Neuronal stem cell (in vitro differentiated cells): ENCODE measurements at regions not wholly inside any gene's neighbourhood (a gene's known extent, or its start where the extent isn't known, plus 50 kb on each side); places are given as distances from the start of the nearest gene placed in this dataset.

ENCODE experiments used
- DNase-seq: peaks from one replicate; pipeline ENCODE4 v3.0.0-alpha.2; 2013; ENCODE audit warnings: low spot score
- H2AFZ ChIP-seq: one replicate; pipeline ENCODE4 v1.6.1; 2013; ENCODE audit warnings: mild to moderate bottlenecking, low read length, inconsistent platforms
- H2AK5ac ChIP-seq: 2 replicates; pipeline ENCODE4 v1.6.1; 2013; ENCODE audit warnings: low read depth, mild to moderate bottlenecking, inconsistent platforms, low read length, moderate library complexity, mixed read lengths
- H2BK120ac ChIP-seq: 2 replicates; pipeline ENCODE4 v1.6.1; 2013; ENCODE audit warnings: low read depth, mild to moderate bottlenecking, inconsistent platforms, low read length, moderate library complexity, mixed read lengths
- H2BK12ac ChIP-seq: one replicate; pipeline ENCODE4 v1.6.1; 2013; ENCODE audit warnings: low read length, inconsistent platforms
- H2BK15ac ChIP-seq: 2 replicates; pipeline ENCODE4 v1.6.1; 2013; ENCODE audit warnings: mild to moderate bottlenecking, low read length, inconsistent platforms, mixed read lengths
- H2BK5ac ChIP-seq: one replicate; pipeline ENCODE4 v1.6.1; 2013; ENCODE audit warnings: inconsistent platforms, mild to moderate bottlenecking, low read length, moderate library complexity
- H3K14ac ChIP-seq: one replicate; pipeline ENCODE4 v1.6.1; 2013; ENCODE audit warnings: low read length, inconsistent platforms
- H3K18ac ChIP-seq: 2 replicates; pipeline ENCODE4 v1.6.1; 2013; ENCODE audit warnings: low read length, inconsistent platforms
- H3K23ac ChIP-seq: 2 replicates; pipeline ENCODE4 v1.6.1; 2013; ENCODE audit warnings: low read depth, mild to moderate bottlenecking, mixed read lengths, low read length, inconsistent platforms; ENCODE audit not compliant: poor library complexity
- H3K27ac ChIP-seq: replicated peaks from 3 replicates; pipeline ENCODE4 v1.5.1; 2013; ENCODE audit warnings: low read length, inconsistent platforms
- H3K27me3 ChIP-seq, 3 experiments: 2 replicates each; pipeline ENCODE4 v1.6.1; 2013; ENCODE audit warnings: low read length in 3 of 3, mild to moderate bottlenecking in 2 of 3, inconsistent platforms in 1 of 3, low read depth in 1 of 3, mixed read lengths in 1 of 3, moderate library complexity in 1 of 3; ENCODE audit not compliant: control insufficient read depth in 3 of 3, insufficient read depth in 3 of 3
- H3K36me3 ChIP-seq, 2 donors: replicated peaks in 1 of 2; 2 replicates each; pipeline ENCODE4 v1.6.1; 2013; ENCODE audit warnings: low read length in 2 of 2; ENCODE audit not compliant: control insufficient read depth in 2 of 2, insufficient read depth in 2 of 2
- H3K4ac ChIP-seq: 2 replicates; pipeline ENCODE4 v1.6.1; 2013; ENCODE audit warnings: inconsistent platforms, mild to moderate bottlenecking, low read length, moderate library complexity
- H3K4me1 ChIP-seq, 2 donors: 1 replicate in 1 of 2; 2 replicates in 1 of 2; pipeline ENCODE4 v1.6.1; 2013; ENCODE audit warnings: low read length in 2 of 2, low read depth in 1 of 2; ENCODE audit not compliant: control insufficient read depth in 2 of 2, insufficient read depth in 1 of 2
- H3K4me2 ChIP-seq: one replicate; pipeline ENCODE4 v1.6.1; 2013; ENCODE audit warnings: mild to moderate bottlenecking, low read length, inconsistent platforms; ENCODE audit not compliant: insufficient read depth, poor library complexity, severe bottlenecking
- H3K4me3 ChIP-seq, 2 donors: 2 replicates each; pipeline ENCODE4 v1.5.1; 2013; ENCODE audit warnings: low read length in 2 of 2, mild to moderate bottlenecking in 2 of 2, inconsistent platforms in 1 of 2, moderate library complexity in 1 of 2
- H3K79me1 ChIP-seq: one replicate; pipeline ENCODE4 v1.6.1; 2013; ENCODE audit warnings: low read depth, mild to moderate bottlenecking, inconsistent platforms, low read length, moderate library complexity
- H3K9ac ChIP-seq: one replicate; pipeline ENCODE4 v1.6.1; 2013; ENCODE audit warnings: mild to moderate bottlenecking, low read depth, low read length, inconsistent platforms; ENCODE audit not compliant: poor library complexity
- H3K9me3 ChIP-seq, 2 donors: replicated peaks in 1 of 2; 2 replicates each; pipeline versions ENCODE3 to v1.6.1; 2013; ENCODE audit warnings: low read length in 2 of 2, mild to moderate bottlenecking in 2 of 2, inconsistent platforms in 1 of 2, low read depth in 1 of 2, mixed read lengths in 1 of 2, moderate library complexity in 1 of 2; ENCODE audit not compliant: control insufficient read depth in 2 of 2, insufficient read depth in 1 of 2
- H4K8ac ChIP-seq: one replicate; pipeline ENCODE4 v1.6.1; 2013; ENCODE audit warnings: low read depth, mild to moderate bottlenecking, inconsistent platforms, low read length, moderate library complexity
- H4K91ac ChIP-seq: one replicate; pipeline ENCODE4 v1.6.1; 2013; ENCODE audit warnings: low read length, low read depth, mild to moderate bottlenecking, inconsistent platforms; ENCODE audit not compliant: poor library complexity
- WGBS, 2 donors: extraction: QIAGEN DNeasy Blood & Tissue Kit; methylation state at CpG; one replicate each; pipeline ENCODE4 v1.1.7; 2013; ENCODE audit warnings: missing lambda C conversion rate in 2 of 2, mixed read lengths in 1 of 2; ENCODE audit not compliant: insufficient read length in 2 of 2, insufficient replicate concordance in 1 of 2; ENCODE audit errors: extremely low coverage in 2 of 2; 5-methylcytosine and 5-hydroxymethylcytosine counted together

DNA sequence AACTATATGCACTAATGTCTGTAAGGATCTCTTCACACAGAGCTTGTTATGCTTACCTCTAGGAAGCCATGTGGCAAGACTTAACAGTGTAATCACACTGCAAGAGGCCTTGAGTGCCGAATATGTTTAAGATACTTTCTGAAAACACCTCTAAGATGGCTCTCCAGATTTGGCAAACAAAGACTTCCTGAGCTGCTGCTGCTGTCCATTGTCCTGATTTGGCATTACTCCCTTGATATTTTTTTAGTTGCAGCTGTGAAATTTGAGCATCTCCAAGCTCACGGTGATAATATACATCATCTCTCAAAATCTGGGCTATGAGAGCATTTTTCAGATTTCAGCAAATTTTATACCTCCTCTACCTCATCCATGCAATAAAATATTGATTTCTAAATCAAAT is 384.5 kb upstream of the CDH6 start:
- no peak overlapping the region for H3K9ac ChIP-seq
- H2BK15ac ChIP-seq, result no peak overlapping the region
- H2AK5ac ChIP-seq, result no peak overlapping the region
- H3K18ac ChIP-seq, result no peak overlapping the region
- H3K14ac ChIP-seq, result no peak overlapping the region
- no peak overlapping the region for H2AFZ ChIP-seq
- H3K9me3 ChIP-seq, result no peaks in the 10 kb centered on the region
- no peak for DNase-seq
- H2BK120ac ChIP-seq, result no peak overlapping the region
- no peak overlapping the region for H4K91ac ChIP-seq
- H2BK5ac ChIP-seq, result no peak overlapping the region
- H3K4me3 ChIP-seq, result no peak overlapping the region
- peaks cover 0 to 1% of the 10 kb centered on the region in 2 donors for H3K4me1 ChIP-seq
- H3K36me3 ChIP-seq, result no peaks in the 10 kb centered on the region
- no peak overlapping the region for H4K8ac ChIP-seq
- no peak overlapping the region for H3K23ac ChIP-seq
- no CpG with 5 or more reads among the region's 2 CpGs for WGBS, 2 donors
- H3K27ac ChIP-seq, result no peak overlapping the region
- no peaks in the 10 kb centered on the region for H3K79me1 ChIP-seq
- H3K27me3 ChIP-seq, result no peaks in the 10 kb centered on the region
- no peak overlapping the region for H2BK12ac ChIP-seq
- H3K4ac ChIP-seq, result no peak overlapping the region
- no peak overlapping the region for H3K4me2 ChIP-seq

DNA sequence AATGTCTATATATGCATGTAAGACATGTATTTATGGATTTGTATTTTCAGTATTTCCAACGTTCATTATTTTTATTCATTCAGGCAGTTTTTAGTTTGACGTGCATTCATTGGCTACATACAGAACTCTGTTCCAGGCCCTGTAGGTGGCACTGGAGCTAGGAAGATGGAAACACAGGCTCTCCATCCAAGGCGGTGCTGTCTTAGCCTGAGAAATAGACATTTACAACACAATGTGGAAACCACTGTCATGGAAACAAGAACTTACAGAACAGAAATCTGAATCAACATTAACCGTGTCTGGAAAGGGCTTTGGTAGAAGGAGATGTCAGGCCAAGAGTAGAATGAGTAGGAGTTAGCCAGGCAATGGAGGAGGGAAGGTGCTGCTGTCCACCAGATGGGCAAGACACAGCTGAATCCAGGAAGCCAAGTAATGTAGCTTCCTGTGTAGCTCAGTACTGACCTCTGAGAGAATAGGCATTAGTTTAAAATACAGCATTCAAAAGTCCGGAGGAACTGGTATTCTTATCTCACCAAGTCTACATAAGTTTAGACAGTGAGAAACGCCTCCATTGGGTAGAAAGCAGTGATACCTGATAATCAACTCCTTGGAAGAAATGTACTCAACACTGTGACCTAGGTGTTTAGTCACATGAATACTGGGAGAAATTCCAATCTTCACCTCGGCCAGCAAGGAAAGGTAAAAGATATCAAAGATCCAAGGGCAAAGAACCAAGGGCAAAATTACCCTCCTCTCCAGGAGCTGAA is 388.6 kb upstream of the CDH6 start:
- Histone ChIP-seq H2BK12ac (no peak overlapping the region), H4K8ac (no peak overlapping the region), H3K18ac (no peak overlapping the region), H2AK5ac (no peak overlapping the region), H2BK120ac (no peak overlapping the region), H3K79me1 (no peaks in the 10 kb centered on the region), H3K4me2 (no peak overlapping the region), H3K4me3 (no peak overlapping the region), H3K27me3 (no peaks in the 10 kb centered on the region), H3K4me1 (peaks cover 0 to 1% of the 10 kb centered on the region in 2 donors), H4K91ac (no peak overlapping the region), H3K4ac (no peak overlapping the region), H2AFZ (no peak overlapping the region), H3K27ac (no peak overlapping the region), H2BK5ac (no peak overlapping the region), H3K9me3 (no peaks in the 10 kb centered on the region), H3K23ac (no peak overlapping the region), H2BK15ac (no peak overlapping the region), H3K36me3 (no peaks in the 10 kb centered on the region), H3K14ac (no peak overlapping the region), H3K9ac (no peak overlapping the region)
- WGBS, 2 donors, result no CpG with 5 or more reads among the region's 7 CpGs
- no peak for DNase-seq

DNA sequence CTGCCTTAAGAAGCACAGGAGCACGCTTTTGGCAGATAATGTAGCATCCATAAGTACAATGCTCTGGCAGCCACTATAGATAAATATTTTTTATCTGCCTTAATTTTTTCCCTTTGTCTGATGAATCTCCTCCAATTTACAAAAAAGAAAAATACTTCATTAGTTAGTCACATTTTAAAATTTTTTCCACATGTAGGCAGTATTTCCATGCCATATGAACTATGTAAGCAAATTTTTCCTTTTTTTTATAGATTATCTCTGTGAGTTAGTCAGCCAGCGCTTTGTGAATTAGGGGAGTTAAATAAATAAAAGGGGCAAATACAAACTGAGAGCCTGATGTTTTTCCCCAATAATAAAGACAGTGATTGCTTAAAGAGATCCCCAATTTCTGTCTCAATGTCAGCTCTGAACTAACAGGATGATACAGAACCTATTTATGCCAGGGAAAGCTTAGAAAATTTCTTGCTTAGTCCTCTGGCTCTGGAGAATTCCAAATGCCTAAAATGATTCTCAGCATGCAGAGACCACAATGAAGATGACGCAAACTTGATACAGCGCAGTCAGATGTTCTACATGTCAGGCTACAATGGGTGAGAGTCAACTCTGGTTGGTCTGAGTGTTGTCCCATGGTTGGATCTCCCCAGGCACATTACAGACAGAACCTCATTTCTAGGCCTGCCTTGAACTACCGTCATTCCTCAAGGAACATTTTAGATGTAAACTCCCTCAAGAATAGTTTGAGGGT is 390.4 kb upstream of the CDH6 start:
- Histone ChIP-seq H2AFZ (no peak overlapping the region), H2BK15ac (no peak overlapping the region), H2BK12ac (no peak overlapping the region), H3K79me1 (no peaks in the 10 kb centered on the region), H2BK120ac (no peak overlapping the region), H2AK5ac (no peak overlapping the region), H3K9me3 (no peaks in the 10 kb centered on the region), H3K27ac (no peak overlapping the region), H3K4me1 (peaks cover 0 to 1% of the 10 kb centered on the region in 2 donors), H3K4ac (no peak overlapping the region), H3K18ac (no peak overlapping the region), H3K23ac (no peak overlapping the region), H4K91ac (no peak overlapping the region), H3K4me2 (no peak overlapping the region), H3K36me3 (no peaks in the 10 kb centered on the region), H3K9ac (no peak overlapping the region), H3K14ac (no peak overlapping the region), H3K27me3 (no peaks in the 10 kb centered on the region), H3K4me3 (no peak overlapping the region), H4K8ac (no peak overlapping the region), H2BK5ac (no peak overlapping the region)
- WGBS, 2 donors, result no CpG with 5 or more reads among the region's 5 CpGs
- DNase-seq, result no peak

DNA sequence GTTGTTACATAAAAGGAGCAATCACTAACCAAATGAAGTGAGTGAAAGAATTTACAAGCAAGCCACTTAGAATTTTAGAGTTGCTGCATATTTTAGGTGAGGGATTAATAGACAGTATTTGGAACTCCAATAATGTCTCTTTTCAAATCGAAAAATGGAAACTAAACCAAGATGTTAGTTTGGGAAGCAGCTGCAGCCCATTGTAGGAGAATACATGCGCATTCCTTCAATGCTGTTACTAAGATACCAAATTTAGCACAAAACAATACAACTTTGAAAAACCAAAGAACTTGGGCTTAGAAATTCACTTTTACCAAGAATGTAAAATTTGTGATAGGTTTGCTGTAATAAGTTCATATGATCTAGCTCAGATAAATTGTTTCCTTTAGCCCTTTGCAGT is 411.8 kb upstream of the CDH6 start:
- H3K27ac ChIP-seq, result no peak overlapping the region
- peaks cover 0 to 2% of the 10 kb centered on the region in 2 donors for H3K4me1 ChIP-seq
- H3K14ac ChIP-seq, result no peak overlapping the region
- H3K4ac ChIP-seq, result no peak overlapping the region
- H4K8ac ChIP-seq, result no peak overlapping the region
- no peak overlapping the region for H2BK5ac ChIP-seq
- H3K9me3 ChIP-seq, result no peaks in the 10 kb centered on the region
- no peak overlapping the region for H2BK15ac ChIP-seq
- H3K4me3 ChIP-seq, result no peak overlapping the region
- H3K79me1 ChIP-seq, result no peaks in the 10 kb centered on the region
- no CpG with 5 or more reads among the region's 2 CpGs for WGBS, 2 donors
- no peak overlapping the region for H2AK5ac ChIP-seq
- DNase-seq, result no peak
- no peaks in the 10 kb centered on the region for H3K36me3 ChIP-seq
- no peak overlapping the region for H2AFZ ChIP-seq
- no peak overlapping the region for H4K91ac ChIP-seq
- no peak overlapping the region for H2BK120ac ChIP-seq
- no peak overlapping the region for H3K18ac ChIP-seq
- H3K9ac ChIP-seq, result no peak overlapping the region
- no peaks in the 10 kb centered on the region for H3K27me3 ChIP-seq
- H2BK12ac ChIP-seq, result no peak overlapping the region
- H3K23ac ChIP-seq, result no peak overlapping the region
- H3K4me2 ChIP-seq, result no peak overlapping the region
